ENCODE measurements at regions not wholly inside any gene's neighbourhood (a gene's known extent, or its start where the extent isn't known, plus 50 kb on each side); places are given as distances from the start of the nearest gene placed in this dataset.

DNA sequence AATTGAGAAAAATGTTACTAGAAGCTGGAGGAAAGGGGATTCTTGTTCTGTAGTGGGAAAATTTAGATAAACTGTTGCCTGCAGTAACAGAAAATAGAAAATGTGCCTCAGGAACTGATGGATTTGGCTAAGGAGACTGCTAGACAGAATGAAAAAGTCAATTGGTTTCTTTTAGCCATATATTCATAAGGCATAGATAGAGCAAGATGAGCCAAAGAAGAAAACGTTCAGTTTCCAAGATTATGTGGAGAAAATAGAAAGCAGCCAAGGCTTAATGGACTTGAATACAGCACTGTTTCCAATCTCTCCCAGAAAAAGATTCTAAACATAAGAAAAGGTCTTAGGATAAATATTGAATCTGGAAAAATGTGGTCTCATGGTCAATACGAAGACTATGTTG lies 115.1 kb upstream of the TCF21 start:
- DNase-seq (ENCODE audit: low read depth) = no peak
- no peak overlapping the region for H3K4me3 ChIP-seq (ENCODE audit: low read depth, low read length)
- TF ChIP-seq, protein P1, sequence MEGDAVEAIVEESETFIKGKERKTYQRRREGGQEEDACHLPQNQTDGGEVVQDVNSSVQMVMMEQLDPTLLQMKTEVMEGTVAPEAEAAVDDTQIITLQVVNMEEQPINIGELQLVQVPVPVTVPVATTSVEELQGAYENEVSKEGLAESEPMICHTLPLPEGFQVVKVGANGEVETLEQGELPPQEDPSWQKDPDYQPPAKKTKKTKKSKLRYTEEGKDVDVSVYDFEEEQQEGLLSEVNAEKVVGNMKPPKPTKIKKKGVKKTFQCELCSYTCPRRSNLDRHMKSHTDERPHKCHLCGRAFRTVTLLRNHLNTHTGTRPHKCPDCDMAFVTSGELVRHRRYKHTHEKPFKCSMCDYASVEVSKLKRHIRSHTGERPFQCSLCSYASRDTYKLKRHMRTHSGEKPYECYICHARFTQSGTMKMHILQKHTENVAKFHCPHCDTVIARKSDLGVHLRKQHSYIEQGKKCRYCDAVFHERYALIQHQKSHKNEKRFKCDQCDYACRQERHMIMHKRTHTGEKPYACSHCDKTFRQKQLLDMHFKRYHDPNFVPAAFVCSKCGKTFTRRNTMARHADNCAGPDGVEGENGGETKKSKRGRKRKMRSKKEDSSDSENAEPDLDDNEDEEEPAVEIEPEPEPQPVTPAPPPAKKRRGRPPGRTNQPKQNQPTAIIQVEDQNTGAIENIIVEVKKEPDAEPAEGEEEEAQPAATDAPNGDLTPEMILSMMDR (IDR thresholded peaks at IDR 0.05; ENCODE audit: control insufficient read depth, extremely low read depth, insufficient read depth) = no peak

DNA sequence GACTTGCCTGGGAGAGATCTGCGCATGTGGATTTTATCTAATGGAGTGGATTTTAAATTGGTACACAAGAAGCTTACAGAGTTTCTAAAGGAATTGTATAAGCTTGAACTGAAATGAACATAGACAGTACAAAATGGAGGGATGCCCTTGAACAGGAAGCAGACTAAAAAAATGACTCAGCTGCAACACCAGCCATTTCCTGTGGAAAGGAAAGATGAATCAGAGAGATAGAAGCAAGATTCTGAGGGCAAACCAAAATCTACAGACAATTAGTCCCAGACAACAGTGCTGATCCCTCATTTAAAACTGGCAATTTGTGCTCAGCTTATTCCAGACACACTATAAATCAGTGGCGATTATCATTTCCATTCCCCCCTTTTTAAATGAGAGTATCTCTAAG lies 114.6 kb upstream of the TCF21 start:
- H3K4me3 ChIP-seq (ENCODE audit: low read depth, low read length) = no peak overlapping the region
- TF ChIP-seq, protein P1 (IDR thresholded peaks at IDR 0.05; ENCODE audit: control insufficient read depth, extremely low read depth, insufficient read depth) = no peak
- DNase-seq (ENCODE audit: low read depth) = no peak

GRCh38 chr6:133778414-133779130 lies 110.3 kb upstream of the TCF21 start:
- no peak for DNase-seq (ENCODE audit: low read depth)
- TF ChIP-seq, protein P1 (IDR thresholded peaks at IDR 0.05; ENCODE audit: control insufficient read depth, extremely low read depth, insufficient read depth) = no peak
- H3K4me3 ChIP-seq (ENCODE audit: low read depth, low read length) = no peak overlapping the region

DNA sequence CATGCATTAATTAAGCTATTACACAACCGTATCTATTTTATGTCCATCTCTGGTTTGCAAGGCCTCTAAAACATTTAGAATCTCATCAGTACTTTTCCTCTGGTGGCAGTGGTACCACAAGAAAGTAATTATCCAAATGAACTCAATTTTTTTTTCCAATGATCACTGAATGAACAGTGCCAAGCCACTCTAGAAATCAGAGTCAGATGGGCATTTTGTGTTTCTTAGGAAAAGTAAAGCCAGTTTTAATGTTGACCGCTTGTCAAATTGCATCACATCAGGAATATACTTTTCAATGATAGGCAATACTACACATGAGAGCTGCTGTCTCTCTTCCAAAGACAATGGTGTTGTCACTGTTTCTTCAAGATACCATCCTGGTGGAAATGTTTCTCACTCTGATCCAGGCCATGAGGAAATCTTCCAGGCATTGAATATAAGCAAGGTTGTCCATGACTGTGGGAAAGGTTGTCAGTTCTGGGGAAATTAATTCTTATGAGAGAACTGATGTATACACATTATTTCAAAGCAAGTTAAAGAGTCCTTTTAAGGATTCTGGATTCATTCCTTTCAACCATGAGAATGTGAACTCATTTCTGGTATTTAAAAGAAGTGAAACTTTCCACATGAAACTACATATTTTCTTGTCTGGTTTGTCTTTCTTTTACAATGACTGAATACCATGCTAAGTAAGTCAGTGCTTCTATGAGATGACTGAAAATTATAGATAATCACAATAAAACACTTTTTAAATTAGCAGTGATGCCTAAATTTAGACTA lies 108.8 kb upstream of the TCF21 start:
- TF ChIP-seq, protein P1 (IDR thresholded peaks at IDR 0.05; ENCODE audit: control insufficient read depth, extremely low read depth, insufficient read depth) = no peak
- no peak overlapping the region for H3K4me3 ChIP-seq (ENCODE audit: low read depth, low read length)
- no peak for DNase-seq (ENCODE audit: low read depth)

- H3K4me3 ChIP-seq (ENCODE audit: low read depth, low read length) = no peak overlapping the region
- TF ChIP-seq, protein P1 (IDR thresholded peaks at IDR 0.05; ENCODE audit: control insufficient read depth, extremely low read depth, insufficient read depth) = no peak
- DNase-seq (ENCODE audit: low read depth) = no peak
Measured at GRCh38 chr6:133786016-133786415, 102.9 kb upstream of the TCF21 start.

DNA sequence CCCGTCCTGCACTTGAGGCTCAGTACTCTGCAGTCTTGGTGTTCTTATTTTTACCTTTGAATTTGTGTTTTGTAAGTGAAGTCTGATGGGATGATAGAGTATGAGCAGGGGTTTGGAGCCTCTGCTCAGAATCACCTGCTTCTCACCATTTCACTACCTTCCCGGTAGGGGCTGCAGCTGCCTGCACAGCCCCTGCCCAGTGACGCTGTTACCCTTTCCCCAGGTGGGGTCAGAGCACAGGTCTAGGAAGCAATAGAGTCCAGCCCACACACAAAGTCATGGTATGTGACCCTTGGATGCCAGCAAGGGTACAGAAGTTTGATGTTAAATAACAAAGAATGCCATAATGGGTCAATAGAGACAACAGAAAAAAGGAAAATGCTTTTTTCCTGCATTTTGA lies 101.8 kb upstream of the TCF21 start:
- TF ChIP-seq, protein P1 (IDR thresholded peaks at IDR 0.05; ENCODE audit: control insufficient read depth, extremely low read depth, insufficient read depth) = no peak
- no peak for DNase-seq (ENCODE audit: low read depth)
- no peak overlapping the region for H3K4me3 ChIP-seq (ENCODE audit: low read depth, low read length)
